WTC11 (cell line): ENCODE measurements at regions not wholly inside any gene's neighbourhood (a gene's known extent, or its start where the extent isn't known, plus 50 kb on each side); places are given as distances from the start of the nearest gene placed in this dataset.

Source experiments
- CTCF ChIP-seq: fragments of 200-600 bp; IDR thresholded peaks from 2 replicates; pipeline ENCODE4 v1.8.0; 2022; ENCODE audit warnings: antibody characterized with exemption
- E2F1 ChIP-seq: sonication (generic); formaldehyde crosslinking; IDR thresholded peaks from 2 replicates; pipeline ENCODE4 v1.8.0; 2022; ENCODE audit warnings: mild to moderate bottlenecking, missing genetic modification reagents
- E2F4 ChIP-seq: sonication (generic); formaldehyde crosslinking; IDR thresholded peaks from 2 replicates; pipeline ENCODE4 v1.8.1; 2022; ENCODE audit warnings: low read depth, mild to moderate bottlenecking, moderate library complexity, missing genetic modification reagents, borderline replicate concordance
- NFYB ChIP-seq: sonication (generic); formaldehyde crosslinking; conservative IDR thresholded peaks from 2 replicates; pipeline ENCODE4 v1.8.0; 2022; ENCODE audit warnings: low read depth, missing genetic modification reagents
- NR3C1 ChIP-seq: sonication (generic); formaldehyde crosslinking; conservative IDR thresholded peaks from 2 replicates; pipeline ENCODE4 v1.8.1; 2023; ENCODE audit warnings: low read depth, mild to moderate bottlenecking, missing genetic modification reagents
- SMAD4 ChIP-seq: sonication (generic); formaldehyde crosslinking; IDR thresholded peaks from 2 replicates; pipeline ENCODE4 v1.8.0; 2022; ENCODE audit warnings: mild to moderate bottlenecking, missing genetic modification reagents
- SP1 ChIP-seq: sonication (generic); formaldehyde crosslinking; conservative IDR thresholded peaks from 2 replicates; pipeline ENCODE4 v1.8.1; 2022; ENCODE audit warnings: missing genetic modification reagents
- USF1 ChIP-seq: sonication (generic); formaldehyde crosslinking; IDR thresholded peaks from 2 replicates; pipeline ENCODE4 v1.8.0; 2022; ENCODE audit warnings: mild to moderate bottlenecking, missing genetic modification reagents
- ZNF232 ChIP-seq: sonication (generic); formaldehyde crosslinking; IDR thresholded peaks from 2 replicates; pipeline ENCODE4 v1.8.0; 2022; ENCODE audit warnings: mild to moderate bottlenecking, missing genetic modification reagents

GRCh38 chr1:177547200-177547599 lies 376.4 kb downstream of the BRINP2 start:
- TF ChIP-seq ZNF232 (CRISPR knock-in tag) (no peak), CTCF (no peak), SP1 (no peak), NR3C1 (CRISPR knock-in tag) (no peak), NFYB (CRISPR knock-in tag) (no peak), SMAD4 (CRISPR knock-in tag) (no peak), E2F1 (CRISPR knock-in tag) (no peak), E2F4 (CRISPR knock-in tag) (no peak), USF1 (CRISPR knock-in tag) (no peak)
